ENCODE measurements at regions not wholly inside any gene's neighbourhood (a gene's known extent, or its start where the extent isn't known, plus 50 kb on each side); places are given as distances from the start of the nearest gene placed in this dataset.

- no peak for DNase-seq (ENCODE audit: low read depth in 4 of 4, low spot score in 1 of 4)
Measured at GRCh38 chr6:87938287-87938686, 109.4 kb upstream of the SPACA1 start.

GRCh38 chr6:87936065-87936464, 111.6 kb upstream of the SPACA1 start:
- no peak for DNase-seq (ENCODE audit: low read depth in 4 of 4, low spot score in 1 of 4)

DNA sequence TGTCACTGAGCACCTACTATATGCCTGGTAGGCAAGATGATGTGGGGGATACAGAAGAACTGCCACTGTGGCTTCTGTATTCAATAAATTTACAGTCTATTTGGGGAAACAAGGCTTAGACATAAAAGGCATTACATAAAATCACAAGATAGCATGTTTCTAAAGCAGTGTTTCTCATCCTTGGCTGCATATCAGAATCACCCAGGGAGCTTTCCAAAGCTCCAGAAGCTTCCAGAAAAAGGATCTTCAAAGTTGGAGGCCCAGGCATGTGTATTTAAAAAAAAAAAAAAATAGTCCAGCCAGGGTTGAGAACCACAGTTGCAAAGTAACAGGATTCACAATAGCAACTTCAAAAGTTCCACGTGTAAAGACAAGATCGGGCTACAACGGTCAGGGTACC, 112.4 kb upstream of the SPACA1 start:
- no peak for DNase-seq (ENCODE audit: low read depth in 4 of 4, low spot score in 1 of 4)

GRCh38 chr6:87932361-87932760, 115.3 kb upstream of the SPACA1 start:
- no peak for DNase-seq (ENCODE audit: low read depth in 4 of 4, low spot score in 1 of 4)

GRCh38 chr6:87929843-87930288, 117.8 kb upstream of the SPACA1 start:
- DNase-seq (ENCODE audit: low read depth in 4 of 4, low spot score in 1 of 4): peak; percentile 3 to 40 (median 28)

- DNase-seq (ENCODE audit: low read depth in 4 of 4, low spot score in 1 of 4): no peak
Measured at GRCh38 chr6:87926687-87927086, 121.0 kb upstream of the SPACA1 start.

- no peak for DNase-seq (ENCODE audit: low read depth in 4 of 4, low spot score in 1 of 4)
Measured at GRCh38 chr6:87926072-87926471, 121.6 kb upstream of the SPACA1 start.

DNA sequence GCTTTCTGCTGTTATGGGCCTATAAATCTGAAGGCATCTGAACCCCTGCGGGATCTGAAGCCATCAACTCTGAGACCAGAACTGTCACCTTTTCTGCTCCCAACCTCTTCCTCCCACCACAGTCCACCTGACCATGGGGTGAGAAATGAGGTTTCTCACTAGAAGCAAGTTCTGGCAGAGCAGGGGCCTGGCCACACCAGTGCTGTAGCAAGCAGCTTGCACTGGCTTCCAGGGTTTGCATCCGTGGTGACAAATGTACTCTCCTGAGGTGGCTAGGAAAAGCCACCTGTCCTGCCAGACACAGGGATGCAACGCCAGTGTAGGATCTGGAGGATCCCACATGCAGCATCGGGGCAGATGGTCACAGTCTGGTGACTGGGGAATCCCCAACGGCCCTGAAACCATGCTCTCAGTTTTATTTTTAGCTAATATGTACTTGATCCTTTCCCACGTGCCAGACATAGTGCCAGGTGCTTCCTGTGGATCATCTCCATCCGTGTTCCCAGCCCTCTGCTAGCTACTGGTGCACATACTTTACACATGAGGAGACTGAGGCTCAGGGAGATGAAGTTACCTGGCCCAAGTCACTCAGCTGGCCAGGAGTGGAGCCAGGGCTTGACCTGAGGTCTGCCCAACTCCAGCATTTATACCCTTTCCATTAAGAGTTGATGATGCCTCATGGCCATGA, 122.1 kb upstream of the SPACA1 start:
- DNase-seq (ENCODE audit: low read depth in 4 of 4, low spot score in 1 of 4): no peak

GRCh38 chr6:87923389-87924050, 124.1 kb upstream of the SPACA1 start:
- no peak for DNase-seq (ENCODE audit: low read depth in 4 of 4, low spot score in 1 of 4)

DNA sequence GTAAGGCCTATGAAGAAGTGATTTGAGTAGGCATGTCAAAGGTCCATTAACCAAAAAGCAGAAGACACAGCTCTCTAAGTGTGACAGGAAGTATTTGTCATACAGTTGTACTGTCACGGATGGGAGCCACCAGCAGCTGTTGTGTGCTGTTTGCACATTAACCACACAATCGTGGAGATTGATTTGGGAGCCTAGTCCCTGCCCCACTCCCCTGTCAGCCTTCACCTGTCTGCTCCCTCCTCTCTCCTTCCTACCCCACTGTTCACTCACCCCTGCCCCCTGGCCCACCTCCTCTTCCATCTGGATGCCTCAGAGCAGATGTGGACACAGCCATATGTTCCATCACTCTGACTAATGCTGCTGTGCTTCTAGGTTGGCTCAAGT, 124.7 kb upstream of the SPACA1 start:
- no peak for DNase-seq (ENCODE audit: low read depth in 4 of 4, low spot score in 1 of 4)

GRCh38 chr6:87922196-87922946, 125.3 kb upstream of the SPACA1 start:
- DNase-seq (ENCODE audit: low read depth in 4 of 4, low spot score in 1 of 4): no peak

DNA sequence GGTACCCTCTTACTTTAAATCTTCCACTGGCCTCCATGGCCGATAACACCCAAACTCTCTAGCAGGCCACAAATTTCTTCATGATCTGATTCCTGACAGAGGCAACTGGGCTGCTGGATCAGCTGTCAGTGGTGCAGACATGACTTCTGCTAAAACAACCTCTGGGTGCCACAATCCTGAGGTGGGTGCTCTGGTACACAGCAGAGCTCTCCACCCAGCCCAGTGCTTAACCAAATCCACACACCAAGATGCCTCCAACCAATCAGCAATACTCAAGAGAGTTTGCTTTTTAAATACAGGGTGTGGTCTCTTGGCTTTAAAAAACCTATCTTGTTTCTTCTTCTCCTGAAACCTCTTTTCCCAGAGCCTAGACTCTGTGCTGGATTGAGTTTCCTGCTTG, 126.6 kb upstream of the SPACA1 start:
- no peak for DNase-seq (ENCODE audit: low read depth in 4 of 4, low spot score in 1 of 4)

- DNase-seq (ENCODE audit: low read depth in 4 of 4, low spot score in 1 of 4): no peak
Measured at GRCh38 chr6:87920245-87920644, 127.4 kb upstream of the SPACA1 start.

DNA sequence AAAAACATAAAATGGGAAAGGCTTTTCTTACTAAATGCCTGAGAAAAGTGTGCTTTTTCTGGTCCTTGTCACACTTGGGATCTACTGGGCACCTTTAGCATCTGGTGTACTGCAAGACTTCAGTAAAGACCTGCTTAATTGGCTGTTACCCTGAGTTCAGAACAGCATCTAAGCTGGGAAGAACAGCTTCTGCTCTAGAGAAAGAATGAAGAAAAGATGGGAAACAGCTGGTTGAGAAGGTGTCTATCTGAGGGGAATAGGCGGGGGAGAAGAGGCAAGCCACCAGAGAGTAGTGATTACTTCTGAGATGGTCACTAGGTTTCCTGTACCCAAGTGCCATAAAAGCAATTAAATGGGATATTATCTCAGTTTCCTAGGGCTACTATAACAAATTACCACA, 128.2 kb upstream of the SPACA1 start:
- no peak for DNase-seq (ENCODE audit: low read depth in 4 of 4, low spot score in 1 of 4)

DNA sequence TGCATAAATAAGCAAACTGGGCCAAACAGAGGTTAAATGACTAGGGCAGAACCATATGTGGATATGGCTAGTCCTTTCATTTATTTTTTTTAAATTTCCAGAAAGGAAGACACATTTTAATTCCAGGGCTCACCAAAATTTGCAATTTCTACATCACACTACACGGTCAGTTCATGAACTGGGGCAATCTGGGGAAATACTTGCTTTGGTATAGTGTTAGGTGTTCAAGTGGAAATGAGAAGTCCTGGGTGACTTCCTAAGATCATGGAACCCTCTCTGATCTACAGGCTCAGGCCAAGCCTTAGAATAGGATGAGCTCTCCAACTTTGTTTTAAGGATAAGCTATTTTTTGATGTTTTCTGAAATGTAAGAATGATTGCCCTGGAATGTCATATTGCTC, 128.6 kb upstream of the SPACA1 start:
- DNase-seq (ENCODE audit: low read depth in 4 of 4, low spot score in 1 of 4): no peak

GRCh38 chr6:87918461-87918941, 129.1 kb upstream of the SPACA1 start:
- no peak for DNase-seq (ENCODE audit: low read depth in 4 of 4, low spot score in 1 of 4)

- DNase-seq (ENCODE audit: low read depth in 4 of 4, low spot score in 1 of 4): no peak
Measured at GRCh38 chr6:87917886-87918285, 129.8 kb upstream of the SPACA1 start.

- no peak for DNase-seq (ENCODE audit: low read depth in 4 of 4, low spot score in 1 of 4)
Measured at GRCh38 chr6:87916446-87916845, 131.2 kb upstream of the SPACA1 start.

DNA sequence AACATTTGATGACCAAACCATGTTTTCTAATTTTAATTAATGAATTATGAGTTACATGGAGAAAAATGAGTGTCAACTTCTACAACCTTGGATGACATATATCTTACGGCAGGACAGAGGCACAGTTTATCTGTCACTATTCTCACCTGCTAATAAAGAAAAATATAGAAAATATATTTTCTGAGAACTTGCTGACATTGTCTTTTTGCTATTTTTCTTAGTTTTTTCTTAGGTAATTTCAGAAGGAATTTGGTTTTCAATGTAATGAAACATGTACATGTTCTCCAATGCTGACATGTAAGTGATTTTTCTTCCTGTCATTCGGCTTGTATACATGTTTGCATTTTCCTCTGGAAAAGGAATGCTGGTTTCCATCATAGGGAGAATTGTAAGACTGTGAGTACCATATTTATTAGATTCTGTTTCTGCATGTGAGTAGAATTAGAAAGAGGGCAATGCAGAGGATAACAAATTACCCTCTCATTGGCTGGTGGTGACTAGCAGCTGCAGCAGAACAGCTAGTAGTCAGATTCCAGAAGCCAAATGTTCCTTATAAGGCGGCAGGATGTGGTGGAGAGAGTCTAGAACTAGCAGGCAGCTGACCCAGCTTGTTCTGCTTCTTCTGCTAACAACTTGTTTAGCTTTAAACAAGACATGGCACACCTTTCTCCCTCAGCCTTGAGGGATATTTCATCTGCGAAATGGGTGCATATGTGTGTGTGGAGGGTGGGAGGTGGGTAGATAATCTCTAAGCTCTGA, 132.8 kb upstream of the SPACA1 start:
- DNase-seq (ENCODE audit: low read depth in 4 of 4, low spot score in 1 of 4): no peak

DNA sequence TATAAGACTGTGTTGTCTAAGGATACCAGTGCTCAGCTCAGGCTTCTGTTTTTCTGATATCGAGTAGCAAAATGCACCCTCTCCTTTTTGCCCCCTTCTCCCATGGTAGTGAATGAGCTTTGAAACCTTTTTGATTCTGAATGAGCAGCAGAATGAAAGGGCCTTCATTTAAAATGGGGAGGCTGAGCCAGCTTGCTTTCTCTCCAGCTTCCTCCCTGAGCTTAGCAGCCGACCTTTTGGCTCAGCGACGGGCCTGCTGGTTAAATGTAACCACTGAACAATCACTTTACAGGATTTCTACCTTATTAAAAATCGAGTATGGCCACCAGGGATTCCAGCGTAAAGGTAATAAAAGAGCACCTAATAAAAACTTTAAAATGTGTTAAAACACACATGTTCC, 133.7 kb upstream of the SPACA1 start:
- DNase-seq (ENCODE audit: low read depth in 4 of 4, low spot score in 1 of 4): no peak

GRCh38 chr6:87912102-87912501, 135.5 kb upstream of the SPACA1 start:
- DNase-seq (ENCODE audit: low read depth in 4 of 4, low spot score in 1 of 4): no peak

Measured in stimulated activated CD4-positive, alpha-beta T cell treated with anti-CD3 and anti-CD28 coated beads, Interleukin-1b, Interleukin-23, amount 100 ng/mL, for 24 hours (primary cell).